SK-N-SH (cell line): ENCODE measurements at regions not wholly inside any gene's neighbourhood (a gene's known extent, or its start where the extent isn't known, plus 50 kb on each side); places are given as distances from the start of the nearest gene placed in this dataset.

Experiments used
- FOXJ3 ChIP-seq: sonication (generic); formaldehyde crosslinking; IDR thresholded peaks from 2 replicates; pipeline ENCODE4 v1.5.1; 2020; ENCODE audit warnings: mild to moderate bottlenecking, missing genetic modification reagents
- POLR2AphosphoS5 ChIP-seq: IDR thresholded peaks from 2 replicates; pipeline ENCODE4 v1.6.1; 2012; ENCODE audit warnings: low read depth, low read length
- RFX5 ChIP-seq: IDR thresholded peaks from 2 replicates; pipeline ENCODE4 v1.6.1; 2012; ENCODE audit warnings: mild to moderate bottlenecking, improper control_type of control experiment, low read length
- YY1 ChIP-seq: IDR thresholded peaks from 2 replicates; pipeline ENCODE4 v1.4.0; 2012; ENCODE audit warnings: low read depth, mild to moderate bottlenecking
- TF ChIP-seq, protein P1 (sequence below): fragments of 200-600 bp; sonication (generic); IDR thresholded peaks from 2 replicates; pipeline ENCODE4 v1.6.1; 2017; ENCODE audit warnings: antibody characterized with exemption, mild to moderate bottlenecking, moderate library complexity
- TF ChIP-seq, protein P2 (sequence below): IDR thresholded peaks from 2 replicates; pipeline ENCODE4 v1.6.1; 2012; ENCODE audit warnings: mild to moderate bottlenecking, low read depth, low read length, moderate library complexity

DNA sequence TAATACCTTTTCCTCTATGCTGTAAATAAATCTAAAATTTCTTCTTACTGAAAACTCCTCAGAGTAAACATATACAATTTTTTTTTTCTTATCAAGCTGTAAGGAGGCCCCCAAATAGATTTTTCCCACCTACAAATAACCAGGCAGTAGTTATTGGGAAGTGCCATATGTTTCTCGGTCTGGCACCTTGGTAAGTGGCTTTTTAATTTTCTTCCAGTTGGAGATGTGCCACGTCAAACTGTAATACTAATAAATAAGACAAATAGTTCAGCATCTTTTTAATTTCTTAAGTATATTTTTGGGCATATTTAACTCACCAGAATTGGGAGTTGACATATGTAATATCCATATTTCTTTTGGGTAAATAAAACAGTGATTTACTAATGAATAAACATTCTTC lies 346.3 kb downstream of the DIPK2A start:
- TF ChIP-seq, protein P1, sequence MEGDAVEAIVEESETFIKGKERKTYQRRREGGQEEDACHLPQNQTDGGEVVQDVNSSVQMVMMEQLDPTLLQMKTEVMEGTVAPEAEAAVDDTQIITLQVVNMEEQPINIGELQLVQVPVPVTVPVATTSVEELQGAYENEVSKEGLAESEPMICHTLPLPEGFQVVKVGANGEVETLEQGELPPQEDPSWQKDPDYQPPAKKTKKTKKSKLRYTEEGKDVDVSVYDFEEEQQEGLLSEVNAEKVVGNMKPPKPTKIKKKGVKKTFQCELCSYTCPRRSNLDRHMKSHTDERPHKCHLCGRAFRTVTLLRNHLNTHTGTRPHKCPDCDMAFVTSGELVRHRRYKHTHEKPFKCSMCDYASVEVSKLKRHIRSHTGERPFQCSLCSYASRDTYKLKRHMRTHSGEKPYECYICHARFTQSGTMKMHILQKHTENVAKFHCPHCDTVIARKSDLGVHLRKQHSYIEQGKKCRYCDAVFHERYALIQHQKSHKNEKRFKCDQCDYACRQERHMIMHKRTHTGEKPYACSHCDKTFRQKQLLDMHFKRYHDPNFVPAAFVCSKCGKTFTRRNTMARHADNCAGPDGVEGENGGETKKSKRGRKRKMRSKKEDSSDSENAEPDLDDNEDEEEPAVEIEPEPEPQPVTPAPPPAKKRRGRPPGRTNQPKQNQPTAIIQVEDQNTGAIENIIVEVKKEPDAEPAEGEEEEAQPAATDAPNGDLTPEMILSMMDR = no peak
- TF ChIP-seq POLR2AphosphoS5 (no peak), FOXJ3 (CRISPR knock-in tag) (no peak), YY1 (no peak), RFX5 (no peak)
- TF ChIP-seq, protein P2, sequence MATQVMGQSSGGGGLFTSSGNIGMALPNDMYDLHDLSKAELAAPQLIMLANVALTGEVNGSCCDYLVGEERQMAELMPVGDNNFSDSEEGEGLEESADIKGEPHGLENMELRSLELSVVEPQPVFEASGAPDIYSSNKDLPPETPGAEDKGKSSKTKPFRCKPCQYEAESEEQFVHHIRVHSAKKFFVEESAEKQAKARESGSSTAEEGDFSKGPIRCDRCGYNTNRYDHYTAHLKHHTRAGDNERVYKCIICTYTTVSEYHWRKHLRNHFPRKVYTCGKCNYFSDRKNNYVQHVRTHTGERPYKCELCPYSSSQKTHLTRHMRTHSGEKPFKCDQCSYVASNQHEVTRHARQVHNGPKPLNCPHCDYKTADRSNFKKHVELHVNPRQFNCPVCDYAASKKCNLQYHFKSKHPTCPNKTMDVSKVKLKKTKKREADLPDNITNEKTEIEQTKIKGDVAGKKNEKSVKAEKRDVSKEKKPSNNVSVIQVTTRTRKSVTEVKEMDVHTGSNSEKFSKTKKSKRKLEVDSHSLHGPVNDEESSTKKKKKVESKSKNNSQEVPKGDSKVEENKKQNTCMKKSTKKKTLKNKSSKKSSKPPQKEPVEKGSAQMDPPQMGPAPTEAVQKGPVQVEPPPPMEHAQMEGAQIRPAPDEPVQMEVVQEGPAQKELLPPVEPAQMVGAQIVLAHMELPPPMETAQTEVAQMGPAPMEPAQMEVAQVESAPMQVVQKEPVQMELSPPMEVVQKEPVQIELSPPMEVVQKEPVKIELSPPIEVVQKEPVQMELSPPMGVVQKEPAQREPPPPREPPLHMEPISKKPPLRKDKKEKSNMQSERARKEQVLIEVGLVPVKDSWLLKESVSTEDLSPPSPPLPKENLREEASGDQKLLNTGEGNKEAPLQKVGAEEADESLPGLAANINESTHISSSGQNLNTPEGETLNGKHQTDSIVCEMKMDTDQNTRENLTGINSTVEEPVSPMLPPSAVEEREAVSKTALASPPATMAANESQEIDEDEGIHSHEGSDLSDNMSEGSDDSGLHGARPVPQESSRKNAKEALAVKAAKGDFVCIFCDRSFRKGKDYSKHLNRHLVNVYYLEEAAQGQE = no peak
